ENCODE measurements at regions not wholly inside any gene's neighbourhood (a gene's known extent, or its start where the extent isn't known, plus 50 kb on each side); places are given as distances from the start of the nearest gene placed in this dataset.

DNA sequence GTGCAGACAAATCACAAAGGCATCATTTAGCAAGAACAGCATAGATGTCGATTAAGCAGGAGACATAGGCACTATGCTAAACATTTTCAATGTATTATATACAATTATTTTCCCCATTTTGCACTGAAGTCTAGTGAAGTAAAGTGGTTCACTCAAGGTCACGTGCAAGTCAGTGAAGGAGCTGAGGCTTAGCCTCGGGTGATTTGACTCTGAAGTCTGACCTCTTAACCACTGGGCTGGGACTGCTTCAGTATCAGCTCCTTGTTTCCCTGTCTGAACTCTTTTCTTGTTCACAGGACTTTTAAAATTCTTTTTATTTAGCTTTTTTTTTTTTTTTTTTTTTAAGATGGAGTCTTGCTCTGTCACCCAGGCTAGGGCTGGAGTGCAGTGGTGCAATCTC is 262.7 kb downstream of the DRD1 start:
- TF ChIP-seq, protein P1, sequence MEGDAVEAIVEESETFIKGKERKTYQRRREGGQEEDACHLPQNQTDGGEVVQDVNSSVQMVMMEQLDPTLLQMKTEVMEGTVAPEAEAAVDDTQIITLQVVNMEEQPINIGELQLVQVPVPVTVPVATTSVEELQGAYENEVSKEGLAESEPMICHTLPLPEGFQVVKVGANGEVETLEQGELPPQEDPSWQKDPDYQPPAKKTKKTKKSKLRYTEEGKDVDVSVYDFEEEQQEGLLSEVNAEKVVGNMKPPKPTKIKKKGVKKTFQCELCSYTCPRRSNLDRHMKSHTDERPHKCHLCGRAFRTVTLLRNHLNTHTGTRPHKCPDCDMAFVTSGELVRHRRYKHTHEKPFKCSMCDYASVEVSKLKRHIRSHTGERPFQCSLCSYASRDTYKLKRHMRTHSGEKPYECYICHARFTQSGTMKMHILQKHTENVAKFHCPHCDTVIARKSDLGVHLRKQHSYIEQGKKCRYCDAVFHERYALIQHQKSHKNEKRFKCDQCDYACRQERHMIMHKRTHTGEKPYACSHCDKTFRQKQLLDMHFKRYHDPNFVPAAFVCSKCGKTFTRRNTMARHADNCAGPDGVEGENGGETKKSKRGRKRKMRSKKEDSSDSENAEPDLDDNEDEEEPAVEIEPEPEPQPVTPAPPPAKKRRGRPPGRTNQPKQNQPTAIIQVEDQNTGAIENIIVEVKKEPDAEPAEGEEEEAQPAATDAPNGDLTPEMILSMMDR (conservative IDR thresholded peaks at IDR 0.05; ENCODE audit: low read length): no peak
- TF ChIP-seq EZH2phosphoT487 (IDR thresholded peaks at IDR 0.05; ENCODE audit: borderline replicate concordance, low read depth, low read length): no peak
